MCF 10A (cell line): ENCODE measurements at regions not wholly inside any gene's neighbourhood (a gene's known extent, or its start where the extent isn't known, plus 50 kb on each side); places are given as distances from the start of the nearest gene placed in this dataset.

ENCODE experiments used
- BruUV-seq: library from RNA; stranded (reverse); fragments of 400-500 nt; replicated peaks from 2 replicates; lab custom pipeline; 2021; lab: Mats Ljungman, UMichigan
- CTCF ChIA-PET: fragments of 300-600 bp; sonication (Branson Sonifier 250); formaldehyde crosslinking; extraction: SDS; loops from one replicate; lab custom pipeline; 2021; ENCODE audit warnings: antibody characterized with exemption, inconsistent platforms; lab: Yijun Ruan, JAX
- POLR2A ChIA-PET: fragments of 300-600, 350-650 bp; sonication (Branson Sonifier 250); formaldehyde crosslinking; extraction: SDS; loops from one replicate; lab custom pipeline; 2020; ENCODE audit warnings: antibody characterized with exemption, inconsistent platforms; lab: Yijun Ruan, JAX
- DNase-seq: peaks from one replicate; pipeline ENCODE4 v3.0.0-alpha.2; 2018; ENCODE audit not compliant: unreplicated experiment
- H3K27ac Mint-ChIP-seq: one replicate; pipeline ENCODE4 v1.8.0; 2022; ENCODE audit warnings: mild to moderate bottlenecking, low read depth, mixed read lengths; ENCODE audit not compliant: unreplicated experiment
- H3K27me3 Mint-ChIP-seq: one replicate; pipeline ENCODE4 v1.8.0; 2022; ENCODE audit warnings: mixed read lengths; ENCODE audit not compliant: insufficient read depth, unreplicated experiment
- H3K36me3 Mint-ChIP-seq: one replicate; pipeline ENCODE4 v1.8.0; 2022; ENCODE audit warnings: mild to moderate bottlenecking, moderate library complexity, mixed read lengths; ENCODE audit not compliant: insufficient read depth, unreplicated experiment
- H3K4me1 Mint-ChIP-seq: one replicate; pipeline ENCODE4 v1.8.0; 2022; ENCODE audit warnings: mixed read lengths; ENCODE audit not compliant: insufficient read depth, unreplicated experiment
- H3K4me3 Mint-ChIP-seq: one replicate; pipeline ENCODE4 v1.8.0; 2022; ENCODE audit warnings: mild to moderate bottlenecking, moderate library complexity, mixed read lengths; ENCODE audit not compliant: unreplicated experiment
- H3K9me3 Mint-ChIP-seq: one replicate; pipeline ENCODE4 v1.8.0; 2022; ENCODE audit warnings: mixed read lengths; ENCODE audit not compliant: unreplicated experiment
- intact Hi-C: fragments of 100-400 bp; cut with micrococcal nuclease; formaldehyde crosslinking; loops from 2 replicates; pipeline ENCODE4 v1.14.1; 2022
- TF ChIP-seq, protein P1 (sequence below): fragments of 200-600 bp; IDR thresholded peaks from one replicate; pipeline ENCODE4 v1.8.0; 2022; ENCODE audit warnings: antibody characterized with exemption, mild to moderate bottlenecking; ENCODE audit not compliant: unreplicated experiment

GRCh38 chr7:80278737-80279136, 144.1 kb downstream of the GNAI1 start:
- intact Hi-C loops = no loop called here
- Mint-ChIP-seq H3K4me3 (no peak overlapping the region), H3K9me3 (no peaks in the 10 kb centered on the region), H3K27ac (peak overlapping the region; percentile 89), H3K36me3 (no peaks in the 10 kb centered on the region), H3K27me3 (no peaks in the 10 kb centered on the region), H3K4me1 (peaks cover 20% of the 10 kb centered on the region)
- no peak for DNase-seq
- BruUV-seq = no TSS peak
- POLR2A ChIA-PET = no interaction called here
- CTCF ChIA-PET = no interaction called here
- TF ChIP-seq, protein P1, sequence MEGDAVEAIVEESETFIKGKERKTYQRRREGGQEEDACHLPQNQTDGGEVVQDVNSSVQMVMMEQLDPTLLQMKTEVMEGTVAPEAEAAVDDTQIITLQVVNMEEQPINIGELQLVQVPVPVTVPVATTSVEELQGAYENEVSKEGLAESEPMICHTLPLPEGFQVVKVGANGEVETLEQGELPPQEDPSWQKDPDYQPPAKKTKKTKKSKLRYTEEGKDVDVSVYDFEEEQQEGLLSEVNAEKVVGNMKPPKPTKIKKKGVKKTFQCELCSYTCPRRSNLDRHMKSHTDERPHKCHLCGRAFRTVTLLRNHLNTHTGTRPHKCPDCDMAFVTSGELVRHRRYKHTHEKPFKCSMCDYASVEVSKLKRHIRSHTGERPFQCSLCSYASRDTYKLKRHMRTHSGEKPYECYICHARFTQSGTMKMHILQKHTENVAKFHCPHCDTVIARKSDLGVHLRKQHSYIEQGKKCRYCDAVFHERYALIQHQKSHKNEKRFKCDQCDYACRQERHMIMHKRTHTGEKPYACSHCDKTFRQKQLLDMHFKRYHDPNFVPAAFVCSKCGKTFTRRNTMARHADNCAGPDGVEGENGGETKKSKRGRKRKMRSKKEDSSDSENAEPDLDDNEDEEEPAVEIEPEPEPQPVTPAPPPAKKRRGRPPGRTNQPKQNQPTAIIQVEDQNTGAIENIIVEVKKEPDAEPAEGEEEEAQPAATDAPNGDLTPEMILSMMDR = no peak

- TF ChIP-seq, protein P1 = no peak
- no TSS peak for BruUV-seq
- no peaks in the 10 kb centered on the region for H3K36me3 Mint-ChIP-seq
- peak; percentile 62 for DNase-seq
- H3K27me3 Mint-ChIP-seq = no peaks in the 10 kb centered on the region
- POLR2A ChIA-PET = interaction anchor here (0.5 to 2.5 kb wide), 6 partner anchors 57 to 143 kb away, joined by 3 to 8 read pairs (median 4); no protein-coding TSS in a partner anchor
- peak overlapping the region; percentile 89 for H3K27ac Mint-ChIP-seq
- H3K9me3 Mint-ChIP-seq = no peaks in the 10 kb centered on the region
- H3K4me1 Mint-ChIP-seq = peaks cover 30% of the 10 kb centered on the region
- intact Hi-C loops = no loop called here
- no peak overlapping the region for H3K4me3 Mint-ChIP-seq
- CTCF ChIA-PET = interaction anchor here (0.6 to 2.6 kb wide), 3 partner anchors 56 to 144 kb away, joined by 3 to 9 read pairs (median 5); no protein-coding TSS in a partner anchor
Observed at GRCh38 chr7:80277434-80278427, 143.1 kb downstream of the GNAI1 start.
